VCaP (cell line): ENCODE measurements at regions not wholly inside any gene's neighbourhood (a gene's known extent, or its start where the extent isn't known, plus 50 kb on each side); places are given as distances from the start of the nearest gene placed in this dataset.

Experiments used
- H3K27ac ChIP-seq: fragments of 450-650 bp; 2 replicates; pipeline ENCODE4 v1.5.1; 2017
- CTCF ChIP-seq: fragments of 450-650 bp; conservative IDR thresholded peaks from 2 replicates; pipeline ENCODE4 v1.5.1; 2017; ENCODE audit warnings: mild to moderate bottlenecking, moderate library complexity

DNA sequence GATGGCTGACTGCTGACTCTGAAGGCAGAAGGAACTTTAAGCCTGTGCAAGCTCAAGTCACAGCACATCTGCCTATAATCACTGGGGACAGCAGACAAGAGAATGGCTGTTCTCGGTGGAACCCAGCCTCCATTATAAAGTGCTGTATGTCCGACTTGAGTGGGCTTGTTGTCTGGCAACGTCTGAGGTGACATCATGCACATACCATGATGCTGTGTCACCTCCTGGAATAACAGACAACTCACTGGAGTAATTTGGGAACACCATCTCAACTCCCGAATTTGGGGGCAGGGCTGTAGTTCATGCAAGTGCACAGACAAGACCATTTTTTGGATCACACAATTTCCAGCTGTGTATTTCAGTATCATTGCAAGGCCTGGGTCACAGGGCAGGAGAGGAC, 59.8 kb upstream of the GPM6B start:
- no peak for TF ChIP-seq CTCF

GRCh38 chrX:13875572-13875971, 58.7 kb upstream of the GPM6B start:
- H3K27ac ChIP-seq = no peak overlapping the region
- TF ChIP-seq CTCF = no peak

More for the DNA sequence above, 59.8 kb upstream of the GPM6B start:
- H3K27ac ChIP-seq = no peak overlapping the region

- TF ChIP-seq CTCF = no peak
- no peak overlapping the region for H3K27ac ChIP-seq
Observed at GRCh38 chrX:13868591-13868990, 51.7 kb upstream of the GPM6B start.
